A673 (cell line): ENCODE measurements at regions not wholly inside any gene's neighbourhood (a gene's known extent, or its start where the extent isn't known, plus 50 kb on each side); places are given as distances from the start of the nearest gene placed in this dataset.

ENCODE experiments used
- BruUV-seq: library from RNA; stranded (reverse); fragments of 400-500 nt; replicated peaks from 2 replicates; lab custom pipeline; 2021; lab: Mats Ljungman, UMichigan
- CTCF ChIA-PET: fragments of 300-600 bp; sonication (Branson Sonifier 250); formaldehyde crosslinking; loops from one replicate; lab custom pipeline; 2022; ENCODE audit warnings: antibody characterized with exemption; lab: Charles Lee
- POLR2A ChIA-PET: fragments of 300-600 bp; sonication (Branson Sonifier 250); formaldehyde crosslinking; loops from one replicate; lab custom pipeline; 2022; ENCODE audit warnings: antibody characterized with exemption; ENCODE audit not compliant: low non-redundant PET; lab: Charles Lee
- DNase-seq: peaks from one replicate; pipeline ENCODE4 v3.0.0-alpha.2; 2015; ENCODE audit warnings: low spot score
- H3K27ac ChIP-seq: fragments of 200-600 bp; sonication (generic); 2 replicates; pipeline ENCODE4 v1.5.1; 2016; ENCODE audit warnings: mixed run types, low read depth, mild to moderate bottlenecking, mixed read lengths, antibody characterized with exemption, low read length; ENCODE audit not compliant: poor library complexity, severe bottlenecking
- H3K27me3 ChIP-seq: fragments of 200-600 bp; sonication (generic); replicated peaks from 2 replicates; pipeline ENCODE4 v1.6.1; 2017; ENCODE audit warnings: mixed run types, low read depth, mild to moderate bottlenecking, mixed read lengths, antibody characterized with exemption, low read length; ENCODE audit not compliant: insufficient read depth, poor library complexity
- H3K36me3 ChIP-seq: fragments of 200-600 bp; sonication (generic); 2 replicates; pipeline ENCODE4 v1.6.1; 2016; ENCODE audit warnings: mixed run types, mild to moderate bottlenecking, mixed read lengths, antibody characterized with exemption, low read length; ENCODE audit not compliant: insufficient read depth, poor library complexity, severe bottlenecking
- H3K4me1 ChIP-seq: fragments of 200-600 bp; sonication (generic); 2 replicates; pipeline ENCODE4 v1.6.1; 2017; ENCODE audit warnings: mixed run types, mild to moderate bottlenecking, mixed read lengths, antibody characterized with exemption, low read length; ENCODE audit not compliant: insufficient read depth, poor library complexity, severe bottlenecking
- H3K4me3 ChIP-seq: fragments of 200-600 bp; sonication (generic); 2 replicates; pipeline ENCODE4 v1.5.1; 2016; ENCODE audit warnings: low read depth, mixed run types, mild to moderate bottlenecking, mixed read lengths, low read length; ENCODE audit not compliant: poor library complexity, severe bottlenecking
- H3K9me3 ChIP-seq: fragments of 200-600 bp; sonication (generic); 2 replicates; pipeline ENCODE4 v1.6.1; 2016; ENCODE audit warnings: mixed run types, low read depth, mild to moderate bottlenecking, mixed read lengths, antibody characterized with exemption, low read length; ENCODE audit not compliant: poor library complexity, severe bottlenecking
- CTCF ChIP-seq: fragments of 300-800, 200-600 bp; sonication (generic); conservative IDR thresholded peaks from 2 replicates; pipeline ENCODE4 v1.5.1; 2017; ENCODE audit warnings: low read depth, mild to moderate bottlenecking, antibody characterized with exemption, low read length, moderate library complexity, mixed read lengths
- EZH2 ChIP-seq: fragments of 200-600 bp; sonication (generic); IDR thresholded peaks from 2 replicates; pipeline ENCODE4 v1.6.1; 2017; ENCODE audit warnings: borderline replicate concordance, low read depth, mild to moderate bottlenecking, mixed read lengths, antibody characterized with exemption, low read length; ENCODE audit not compliant: poor library complexity, severe bottlenecking
- intact Hi-C: fragments of 100-400 bp; cut with micrococcal nuclease; formaldehyde crosslinking; loops from one replicate; pipeline ENCODE4 v1.10.0; 2022; ENCODE audit not compliant: unreplicated experiment

DNA sequence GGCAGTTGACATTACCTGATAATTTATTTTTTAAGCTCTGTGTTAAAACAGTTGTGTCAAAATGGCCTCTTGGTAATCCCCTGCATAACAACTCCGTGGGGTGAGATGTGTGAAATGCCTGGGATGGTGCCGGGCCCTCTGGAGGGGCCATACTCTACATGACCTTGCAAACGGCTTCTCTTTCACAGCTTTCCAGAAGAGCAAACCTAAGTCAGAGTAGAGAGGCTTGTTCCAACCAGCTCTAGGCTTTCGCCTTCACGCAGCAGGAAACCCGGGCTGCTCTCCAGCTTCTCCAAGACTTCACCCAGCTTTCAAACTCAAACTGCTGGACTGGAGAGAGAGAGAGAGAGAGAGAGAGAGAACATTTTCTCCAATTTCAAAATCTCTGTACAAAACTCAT, 120.1 kb downstream of the SNX18 start:
- H3K27ac ChIP-seq = no peak overlapping the region
- ChIA-PET CTCF (no interaction called here), POLR2A (no interaction called here)

DNA sequence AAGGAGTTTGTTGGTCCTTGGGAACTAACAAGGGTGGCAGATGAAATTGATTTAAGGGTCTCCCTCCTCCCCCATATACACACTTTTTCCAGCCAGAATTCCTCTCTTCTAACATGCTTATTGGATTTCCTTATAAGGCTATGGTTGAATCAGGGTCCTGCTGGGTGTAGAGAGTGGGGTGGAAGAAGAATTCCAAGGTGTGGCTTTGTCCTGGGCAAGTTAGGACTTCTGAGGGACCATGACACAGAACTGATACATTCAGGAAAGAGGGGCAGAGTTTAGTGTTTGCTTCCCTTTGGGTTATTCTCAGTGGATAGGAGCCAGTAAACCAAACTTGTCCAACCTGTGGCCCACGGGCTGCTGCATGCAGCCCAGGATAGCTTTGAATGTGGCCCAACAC, 116.5 kb downstream of the SNX18 start:
- DNase-seq = no peak
- POLR2A ChIA-PET = no interaction called here
- Histone ChIP-seq H3K4me3 (no peak overlapping the region), H3K9me3 (no peaks in the 10 kb centered on the region), H3K36me3 (no peaks in the 10 kb centered on the region), H3K4me1 (no peaks in the 10 kb centered on the region), H3K27ac (no peak overlapping the region), H3K27me3 (no peaks in the 10 kb centered on the region)
- intact Hi-C loops = no loop called here
- CTCF ChIA-PET = no interaction called here
- TF ChIP-seq EZH2 (no peak), CTCF (no peak)
- no TSS peak for BruUV-seq

More for the DNA sequence above, 120.1 kb downstream of the SNX18 start:
- BruUV-seq = no TSS peak
- TF ChIP-seq CTCF (no peak), EZH2 (no peak)
- Histone ChIP-seq H3K36me3 (no peaks in the 10 kb centered on the region), H3K27me3 (no peaks in the 10 kb centered on the region), H3K9me3 (no peaks in the 10 kb centered on the region), H3K4me1 (peaks cover 5% of the 10 kb centered on the region), H3K4me3 (no peak overlapping the region)
- DNase-seq = no peak
- intact Hi-C loops = no loop called here

DNA sequence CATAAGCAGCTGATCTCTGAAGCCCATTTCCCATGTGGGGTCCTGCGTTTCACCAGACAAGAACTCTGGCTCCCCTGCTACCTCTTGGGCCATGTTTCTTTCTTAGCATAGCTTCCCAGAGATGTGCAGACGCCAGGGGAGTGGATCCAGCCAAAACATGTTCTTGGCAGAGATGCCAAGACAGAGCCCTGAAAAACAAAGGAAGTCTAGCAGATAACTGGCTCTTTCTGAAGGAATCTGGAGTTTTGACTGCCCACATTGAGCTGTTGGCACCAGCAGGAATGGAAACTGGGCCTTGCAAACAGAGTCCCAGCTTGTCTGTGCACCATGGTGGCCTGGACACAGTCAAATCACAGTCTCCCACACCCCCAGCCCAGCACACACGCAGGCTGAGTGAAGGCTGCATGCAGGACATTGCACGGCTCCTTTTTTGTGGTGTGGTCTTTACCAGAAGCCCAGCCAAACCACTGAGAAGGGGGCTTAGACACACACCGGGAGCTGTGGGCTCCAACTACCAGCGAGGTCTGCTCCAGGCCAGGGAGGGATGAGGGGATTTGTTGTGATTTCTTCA, 114.7 kb downstream of the SNX18 start:
- Histone ChIP-seq H3K27me3 (no peaks in the 10 kb centered on the region), H3K36me3 (no peaks in the 10 kb centered on the region), H3K4me1 (no peaks in the 10 kb centered on the region), H3K27ac (no peak overlapping the region), H3K9me3 (no peaks in the 10 kb centered on the region), H3K4me3 (no peak overlapping the region)
- no TSS peak for BruUV-seq
- no peak for DNase-seq
- ChIA-PET CTCF (no interaction called here), POLR2A (no interaction called here)
- intact Hi-C loops = no loop called here
- TF ChIP-seq EZH2 (no peak), CTCF (no peak)
